ENCODE measurements at regions not wholly inside any gene's neighbourhood (a gene's known extent, or its start where the extent isn't known, plus 50 kb on each side); places are given as distances from the start of the nearest gene placed in this dataset.

DNA sequence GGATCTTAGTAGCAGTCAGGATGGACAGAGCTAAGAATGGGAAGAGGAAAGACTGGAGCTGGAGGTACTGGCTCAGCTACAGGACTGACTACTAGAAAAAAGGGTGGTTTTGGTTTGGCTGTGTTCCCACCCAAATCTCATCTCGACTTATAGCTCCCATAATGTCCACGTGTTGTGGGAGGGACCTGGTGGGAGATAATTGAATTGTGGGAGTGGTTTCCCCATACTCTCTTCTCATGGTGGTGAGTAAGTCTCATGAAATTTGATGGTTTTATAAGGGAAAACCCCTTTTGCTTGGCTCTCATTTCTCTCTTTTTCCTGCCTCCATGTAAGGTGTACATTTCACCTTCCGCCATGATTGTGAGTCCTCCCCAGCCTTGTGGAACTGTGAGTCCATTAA lies 466.5 kb upstream of the DEPDC1 start:
- DNase-seq (ENCODE audit: low read depth), result no peak
- no peak for TF ChIP-seq CTCF (conservative IDR thresholded peaks at IDR 0.05; ENCODE audit: low read depth, low read length)
- no peak overlapping the region for H3K4me3 ChIP-seq (ENCODE audit: low read length)

- H3K4me3 ChIP-seq (ENCODE audit: low read length), result no peak overlapping the region
- no peak for TF ChIP-seq CTCF (conservative IDR thresholded peaks at IDR 0.05; ENCODE audit: low read depth, low read length)
- no peak for DNase-seq (ENCODE audit: low read depth)
These were observed 472.6 kb upstream of the DEPDC1 start for GRCh38 chr1:68969441-68969840.

DNA sequence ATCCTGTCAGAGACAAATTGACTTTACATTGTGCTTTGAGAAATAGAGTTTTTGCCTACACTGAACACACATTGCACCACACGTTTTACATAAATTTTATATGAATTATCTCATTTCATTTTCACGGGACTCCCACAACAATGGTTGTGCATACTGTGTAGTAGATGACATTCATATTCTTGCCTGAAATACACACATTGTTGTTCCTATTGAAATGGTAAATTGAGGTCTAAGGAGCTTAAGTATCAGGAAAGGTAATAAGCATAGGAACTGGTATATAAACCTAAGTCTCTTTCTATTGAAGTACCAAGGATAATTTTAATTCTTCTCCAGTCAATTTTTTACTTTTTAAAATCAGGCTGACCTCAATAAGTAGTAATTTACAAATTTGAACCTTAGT lies 473.7 kb upstream of the DEPDC1 start:
- no peak for TF ChIP-seq CTCF (conservative IDR thresholded peaks at IDR 0.05; ENCODE audit: low read depth, low read length)
- DNase-seq (ENCODE audit: low read depth), result no peak
- no peak overlapping the region for H3K4me3 ChIP-seq (ENCODE audit: low read length)

- no peak for DNase-seq (ENCODE audit: low read depth)
These were observed 476.8 kb upstream of the DEPDC1 start for GRCh38 chr1:68973459-68974244.

GRCh38 chr1:68974447-68974846 lies 477.6 kb upstream of the DEPDC1 start:
- no peak overlapping the region for H3K4me3 ChIP-seq (ENCODE audit: low read length)
- TF ChIP-seq CTCF (conservative IDR thresholded peaks at IDR 0.05; ENCODE audit: low read depth, low read length), result no peak
- DNase-seq (ENCODE audit: low read depth), result no peak

More at GRCh38 chr1:68973459-68974244, 476.8 kb upstream of the DEPDC1 start:
- TF ChIP-seq CTCF (conservative IDR thresholded peaks at IDR 0.05; ENCODE audit: low read depth, low read length), result no peak
- no peak overlapping the region for H3K4me3 ChIP-seq (ENCODE audit: low read length)

GRCh38 chr1:68975212-68975933 lies 478.5 kb upstream of the DEPDC1 start:
- H3K4me3 ChIP-seq (ENCODE audit: low read length), result no peak overlapping the region
- DNase-seq (ENCODE audit: low read depth), result no peak
- TF ChIP-seq CTCF (conservative IDR thresholded peaks at IDR 0.05; ENCODE audit: low read depth, low read length), result no peak

All from retinal pigment epithelial cell (primary cell).